Mucosa of descending colon (tissue), 3 donors: ENCODE measurements at regions not wholly inside any gene's neighbourhood (a gene's known extent, or its start where the extent isn't known, plus 50 kb on each side); places are given as distances from the start of the nearest gene placed in this dataset.

Source experiments
- ATAC-seq: fragments of 200-7000 bp; cut with Tn5 transposase; one replicate; pipeline ENCODE4 v1.9.1; 2020; ENCODE audit warnings: mild to moderate bottlenecking, moderate library complexity
- DNase-seq, 3 donors: peaks; one replicate each; pipeline ENCODE4 v3.0.0-alpha.2; 2020
- H3K36me3 ChIP-seq: fragments of 200-600 bp; one replicate; pipeline ENCODE4 v1.8.0; 2021; ENCODE audit warnings: low read depth, mild to moderate bottlenecking
- H3K4me1 ChIP-seq: fragments of 200-600 bp; one replicate; pipeline ENCODE4 v1.8.0; 2021; ENCODE audit warnings: low read depth, mild to moderate bottlenecking
- H3K4me3 ChIP-seq: fragments of 200-600 bp; one replicate; pipeline ENCODE4 v1.8.0; 2021; ENCODE audit warnings: mild to moderate bottlenecking
- H3K9me3 ChIP-seq: fragments of 200-600 bp; one replicate; pipeline ENCODE4 v1.8.0; 2021; ENCODE audit warnings: mild to moderate bottlenecking
- CTCF ChIP-seq: fragments of 200-600 bp; IDR thresholded peaks from one replicate; pipeline ENCODE4 v1.8.0; 2022; ENCODE audit warnings: antibody characterized with exemption, mild to moderate bottlenecking
- intact Hi-C, 2 donors: fragments of 100-400 bp; cut with DNase I in 1 of 2; cut with micrococcal nuclease in 1 of 2; formaldehyde crosslinking; loops; one replicate each; pipeline versions ENCODE4 v1.11.0 to v1.11.1; 2022; cut with DNase I, micrococcal nuclease
- donor health status: DM: no; HTN: no; CAD: no; lungs with moderate emphysema.
- donor health status: DM: no; HTN: no; CAD: no.
- donor health status: DM: no; HTN: yes; CAD: no.

GRCh38 chr5:111606194-111606593, 93.9 kb upstream of the STARD4 start:
- Histone ChIP-seq H3K4me1 (no peaks in the 10 kb centered on the region), H3K36me3 (no peaks in the 10 kb centered on the region), H3K4me3 (no peak overlapping the region), H3K9me3 (peaks cover 3% of the 10 kb centered on the region)
- ATAC-seq: no peak
- DNase-seq: no peak
- intact Hi-C loops: no loop called here
- no peak for TF ChIP-seq CTCF

GRCh38 chr5:111603446-111603827, 91.1 kb upstream of the STARD4 start:
- intact Hi-C loops: no loop called here
- H3K9me3 ChIP-seq: no peaks in the 10 kb centered on the region
- DNase-seq (no peak), ATAC-seq (no peak)
- no peaks in the 10 kb centered on the region for H3K4me1 ChIP-seq
- TF ChIP-seq CTCF: no peak
- no peak overlapping the region for H3K4me3 ChIP-seq
- H3K36me3 ChIP-seq: no peaks in the 10 kb centered on the region

- no peaks in the 10 kb centered on the region for H3K4me1 ChIP-seq
- no peak for TF ChIP-seq CTCF
- no peak overlapping the region for H3K4me3 ChIP-seq
- intact Hi-C loops: no loop called here
- DNase-seq (no peak), ATAC-seq (no peak)
- no peaks in the 10 kb centered on the region for H3K9me3 ChIP-seq
- no peaks in the 10 kb centered on the region for H3K36me3 ChIP-seq
Measured at GRCh38 chr5:111602817-111603445, 90.6 kb upstream of the STARD4 start.

- ATAC-seq (no peak), DNase-seq (no peak)
- Histone ChIP-seq H3K4me1 (no peaks in the 10 kb centered on the region), H3K4me3 (no peak overlapping the region), H3K36me3 (no peaks in the 10 kb centered on the region), H3K9me3 (no peaks in the 10 kb centered on the region)
- intact Hi-C loops: no loop called here
- no peak for TF ChIP-seq CTCF
Measured at GRCh38 chr5:111598996-111599395, 86.7 kb upstream of the STARD4 start.

GRCh38 chr5:111597491-111597890, 85.2 kb upstream of the STARD4 start:
- Histone ChIP-seq H3K4me1 (no peaks in the 10 kb centered on the region), H3K4me3 (no peak overlapping the region), H3K36me3 (no peaks in the 10 kb centered on the region), H3K9me3 (no peaks in the 10 kb centered on the region)
- ATAC-seq: no peak
- DNase-seq: no peak
- TF ChIP-seq CTCF: no peak
- intact Hi-C loops: no loop called here

- no peak for ATAC-seq
- no peaks in the 10 kb centered on the region for H3K9me3 ChIP-seq
- intact Hi-C loops: no loop called here
- H3K36me3 ChIP-seq: no peaks in the 10 kb centered on the region
- TF ChIP-seq CTCF: no peak
- DNase-seq: no peak
- no peak overlapping the region for H3K4me3 ChIP-seq
- H3K4me1 ChIP-seq: no peaks in the 10 kb centered on the region
Measured at GRCh38 chr5:111596705-111597104, 84.4 kb upstream of the STARD4 start.
